Epithelial cell of proximal tubule (primary cell): ENCODE measurements at regions not wholly inside any gene's neighbourhood (a gene's known extent, or its start where the extent isn't known, plus 50 kb on each side); places are given as distances from the start of the nearest gene placed in this dataset.

Experiments
- DNase-seq: peaks from one replicate; pipeline ENCODE4 v3.0.0-alpha.2; 2011; ENCODE audit warnings: low read depth
- H3K4me3 ChIP-seq: 2 replicates; pipeline ENCODE4 v1.5.1; 2011; ENCODE audit warnings: low read depth, mild to moderate bottlenecking, low read length
- CTCF ChIP-seq: conservative IDR thresholded peaks from 2 replicates; pipeline ENCODE4 v1.5.1; 2012; ENCODE audit warnings: low read depth, mild to moderate bottlenecking, low read length

DNA sequence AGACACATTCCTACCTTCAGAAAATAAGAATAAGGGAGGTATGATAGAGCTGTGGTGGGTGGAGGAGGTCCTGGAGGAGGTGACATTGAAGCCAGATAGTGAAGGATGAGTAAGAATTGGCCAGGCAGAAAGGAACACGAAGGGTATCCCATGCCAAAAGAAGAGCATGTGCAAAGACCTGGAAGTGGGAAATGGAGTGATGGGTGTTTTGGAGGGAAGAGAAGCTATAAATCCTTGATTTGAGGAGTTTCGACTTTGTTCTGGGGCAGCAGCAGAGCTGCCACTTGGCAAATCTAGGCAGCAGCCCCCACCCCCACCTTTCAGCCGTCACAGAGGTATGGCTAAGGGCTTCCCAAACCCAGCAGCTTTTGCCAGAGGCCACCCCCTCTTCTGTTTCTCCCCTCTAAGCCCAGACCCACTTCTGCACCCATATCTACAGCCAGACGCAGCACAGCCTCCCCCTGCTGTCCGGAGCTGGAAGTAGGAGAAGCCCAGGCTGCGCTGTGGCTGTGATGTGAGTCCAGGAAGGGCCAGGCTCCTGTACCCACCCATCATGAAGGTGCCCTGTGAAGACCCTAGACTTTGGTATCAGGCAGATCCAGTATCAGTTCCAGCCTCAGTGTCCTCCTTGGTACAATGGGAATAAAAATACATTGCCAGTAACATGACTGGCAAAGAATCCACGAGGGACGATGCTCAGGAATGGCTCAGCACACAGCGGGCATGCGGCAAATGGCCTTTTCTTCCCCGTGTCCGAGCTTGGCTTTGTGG lies 188.7 kb upstream of the LINGO1 start:
- no peak for DNase-seq
- H3K4me3 ChIP-seq, result no peak overlapping the region
- TF ChIP-seq CTCF, result peak; percentile 80

GRCh38 chr15:77819851-77820728 lies 187.4 kb upstream of the LINGO1 start:
- TF ChIP-seq CTCF, result no peak
- DNase-seq, result no peak
- no peak overlapping the region for H3K4me3 ChIP-seq

DNA sequence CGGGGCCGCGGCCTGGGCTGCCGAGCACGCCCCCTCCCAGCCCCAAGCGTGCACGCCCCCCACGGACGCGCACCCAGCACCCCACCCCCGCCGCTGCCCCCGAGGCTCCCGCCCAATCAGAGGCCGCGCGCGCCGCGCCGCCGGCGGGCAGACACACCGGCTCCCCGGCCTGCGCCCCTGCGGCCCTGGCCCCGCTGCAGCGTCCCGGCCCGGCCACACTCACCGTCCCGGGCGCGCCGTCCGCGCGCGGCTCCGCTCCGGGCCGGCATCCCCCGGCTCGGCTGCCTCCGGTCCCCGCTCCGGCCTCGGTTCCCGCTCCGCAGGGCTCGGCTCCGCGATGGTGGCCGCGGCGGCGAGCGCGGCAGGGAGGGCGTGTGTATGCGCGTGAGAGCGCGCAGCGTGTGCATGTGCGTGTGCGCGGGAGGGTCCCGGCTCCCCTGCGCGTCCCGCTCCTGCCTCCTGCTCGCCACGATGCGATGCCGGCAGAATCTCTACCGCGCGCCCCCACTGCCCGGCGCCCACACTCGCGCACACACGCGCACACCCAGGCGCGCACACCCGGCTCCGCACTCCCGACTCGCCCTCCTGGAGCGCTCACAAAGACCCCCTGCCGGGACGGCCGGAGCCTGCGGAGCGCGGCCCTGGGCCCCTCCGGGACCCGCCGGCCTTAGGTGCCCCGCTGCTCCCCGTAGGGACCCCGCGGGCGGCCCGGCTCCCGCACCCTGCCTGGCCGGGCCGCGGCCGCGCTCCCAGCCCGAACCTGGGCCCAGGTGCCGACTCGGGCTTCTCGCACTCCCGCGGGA lies 186.5 kb upstream of the LINGO1 start:
- no peak for DNase-seq
- no peak overlapping the region for H3K4me3 ChIP-seq
- TF ChIP-seq CTCF, result no peak

- no peak for DNase-seq
- no peak for TF ChIP-seq CTCF
- H3K4me3 ChIP-seq, result no peak overlapping the region
Measured at GRCh38 chr15:77818484-77819047, 185.9 kb upstream of the LINGO1 start.

DNA sequence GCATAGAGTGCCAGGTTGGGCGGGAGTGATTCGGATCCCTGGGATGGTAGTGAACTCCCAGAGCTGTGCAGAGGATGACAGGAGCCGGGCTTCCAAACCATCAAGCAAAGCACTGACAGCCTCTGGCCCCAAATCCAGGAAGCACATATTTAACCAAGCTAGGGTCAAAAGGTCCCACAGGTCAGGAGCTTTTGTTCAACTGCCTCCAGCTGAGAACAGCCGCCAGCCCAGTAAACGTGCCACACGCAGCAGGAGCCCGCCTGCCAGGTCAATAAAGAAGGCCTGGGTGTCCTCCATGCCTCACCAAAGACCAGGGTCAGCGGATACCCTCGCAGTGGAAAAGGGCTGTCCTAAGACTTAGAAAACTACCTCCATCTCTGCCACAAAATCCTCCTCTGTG lies 184.7 kb upstream of the LINGO1 start:
- no peak for TF ChIP-seq CTCF
- DNase-seq, result no peak
- H3K4me3 ChIP-seq, result no peak overlapping the region

- no peak for TF ChIP-seq CTCF
- no peak overlapping the region for H3K4me3 ChIP-seq
- no peak for DNase-seq
Measured at GRCh38 chr15:77816983-77817382, 184.3 kb upstream of the LINGO1 start.
